Fibroblast of peridontal ligament (primary cell): ENCODE measurements at regions not wholly inside any gene's neighbourhood (a gene's known extent, or its start where the extent isn't known, plus 50 kb on each side); places are given as distances from the start of the nearest gene placed in this dataset.

Experiments
- DNase-seq: peaks from one replicate; pipeline ENCODE4 v3.0.0-alpha.2; 2010; ENCODE audit errors: extremely low read depth

GRCh38 chr14:101045511-101045910 lies 142.0 kb upstream of the RTL1 start:
- DNase-seq = no peak

- no peak for DNase-seq
Measured at GRCh38 chr14:101046071-101046470, 142.5 kb upstream of the RTL1 start.

GRCh38 chr14:101047326-101047725 lies 143.8 kb upstream of the RTL1 start:
- no peak for DNase-seq

- DNase-seq = no peak
Measured at GRCh38 chr14:101048766-101049165, 145.2 kb upstream of the RTL1 start.

- no peak for DNase-seq
Measured at GRCh38 chr14:101049511-101049910, 146.0 kb upstream of the RTL1 start.

GRCh38 chr14:101049942-101050341 lies 146.4 kb upstream of the RTL1 start:
- no peak for DNase-seq

GRCh38 chr14:101050901-101051490 lies 147.5 kb upstream of the RTL1 start:
- DNase-seq = no peak

- no peak for DNase-seq
Measured at GRCh38 chr14:101054671-101055070, 151.1 kb upstream of the RTL1 start.

- no peak for DNase-seq
Measured at GRCh38 chr14:101055106-101055662, 151.7 kb upstream of the RTL1 start.

GRCh38 chr14:101055776-101056374 lies 152.4 kb upstream of the RTL1 start:
- no peak for DNase-seq

- DNase-seq = no peak
Measured at GRCh38 chr14:101056446-101056845, 152.9 kb upstream of the RTL1 start.

GRCh38 chr14:101057394-101057793 lies 153.9 kb upstream of the RTL1 start:
- DNase-seq = no peak

GRCh38 chr14:101058571-101058970 lies 155.0 kb upstream of the RTL1 start:
- no peak for DNase-seq

GRCh38 chr14:101060171-101060601 lies 156.7 kb upstream of the RTL1 start:
- no peak for DNase-seq

- DNase-seq = no peak
Measured at GRCh38 chr14:101061411-101062064, 158.0 kb upstream of the RTL1 start.

GRCh38 chr14:101062065-101062450 lies 158.5 kb upstream of the RTL1 start:
- no peak for DNase-seq

GRCh38 chr14:101062601-101063000 lies 159.1 kb upstream of the RTL1 start:
- no peak for DNase-seq

- DNase-seq = no peak
Measured at GRCh38 chr14:101063121-101063520, 159.6 kb upstream of the RTL1 start.

GRCh38 chr14:101064121-101064661 lies 160.7 kb upstream of the RTL1 start:
- DNase-seq = no peak

GRCh38 chr14:101064718-101065117 lies 161.2 kb upstream of the RTL1 start:
- DNase-seq = no peak

- no peak for DNase-seq
Measured at GRCh38 chr14:101065246-101065645, 161.7 kb upstream of the RTL1 start.
